Ishikawa (cell line): ENCODE measurements at regions not wholly inside any gene's neighbourhood (a gene's known extent, or its start where the extent isn't known, plus 50 kb on each side); places are given as distances from the start of the nearest gene placed in this dataset.

Experiments used
- CEBPB ChIP-seq: IDR thresholded peaks from 2 replicates; pipeline ENCODE4 v1.6.1; 2012
- CREB1 ChIP-seq: IDR thresholded peaks from 2 replicates; pipeline ENCODE4 v1.6.1; 2012; ENCODE audit warnings: low read depth
- EGR1 ChIP-seq: IDR thresholded peaks from 2 replicates; pipeline ENCODE4 v1.6.1; 2012
- EP300 ChIP-seq: IDR thresholded peaks from 2 replicates; pipeline ENCODE4 v1.6.1; 2012; ENCODE audit warnings: borderline replicate concordance
- FOXM1 ChIP-seq: IDR thresholded peaks from 2 replicates; pipeline ENCODE4 v1.6.1; 2012; ENCODE audit warnings: low read depth, borderline replicate concordance
- MAX ChIP-seq: IDR thresholded peaks from 2 replicates; pipeline ENCODE4 v1.6.1; 2012
- NFIC ChIP-seq: IDR thresholded peaks from 2 replicates; pipeline ENCODE4 v1.6.1; 2012
- RAD21 ChIP-seq: IDR thresholded peaks from 2 replicates; pipeline ENCODE4 v1.6.1; 2012; ENCODE audit warnings: low read depth
- REST ChIP-seq: IDR thresholded peaks from 2 replicates; pipeline ENCODE4 v1.6.1; 2012; ENCODE audit warnings: low read depth, mild to moderate bottlenecking
- TAF1 ChIP-seq: IDR thresholded peaks from 2 replicates; pipeline ENCODE4 v1.6.1; 2012; ENCODE audit warnings: low read depth, mild to moderate bottlenecking
- TCF12 ChIP-seq: IDR thresholded peaks from 2 replicates; pipeline ENCODE4 v1.6.1; 2012; ENCODE audit warnings: low read depth
- TEAD4 ChIP-seq: IDR thresholded peaks from 2 replicates; pipeline ENCODE4 v1.6.1; 2012
- USF1 ChIP-seq: IDR thresholded peaks from 2 replicates; pipeline ENCODE4 v1.6.1; 2012
- YY1 ChIP-seq: IDR thresholded peaks from 2 replicates; pipeline ENCODE4 v1.6.1; 2012; ENCODE audit warnings: low read depth
- ZBTB7A ChIP-seq: IDR thresholded peaks from 2 replicates; pipeline ENCODE4 v1.6.1; 2012; ENCODE audit warnings: low read depth

- no peak for TF ChIP-seq REST
- no peak for TF ChIP-seq EP300
- no peak for TF ChIP-seq EGR1
- no peak for TF ChIP-seq RAD21
- no peak for TF ChIP-seq TCF12
Measured at GRCh38 chr1:221347706-221348105, 394.2 kb downstream of the DUSP10 start.

GRCh38 chr1:221350091-221350490, 391.8 kb downstream of the DUSP10 start:
- TF ChIP-seq EP300 (no peak), CREB1 (no peak), ZBTB7A (no peak)

- no peak for TF ChIP-seq EP300
- no peak for TF ChIP-seq ZBTB7A
- no peak for TF ChIP-seq CREB1
- TF ChIP-seq CEBPB = no peak
- no peak for TF ChIP-seq TEAD4
- TF ChIP-seq USF1 = no peak
- no peak for TF ChIP-seq NFIC
- TF ChIP-seq RAD21 = no peak
- no peak for TF ChIP-seq TCF12
- TF ChIP-seq MAX = no peak
- no peak for TF ChIP-seq EGR1
- no peak for TF ChIP-seq REST
- TF ChIP-seq FOXM1 = no peak
Measured at GRCh38 chr1:221356693-221357092, 385.2 kb downstream of the DUSP10 start.

- no peak for TF ChIP-seq TAF1
- no peak for TF ChIP-seq CEBPB
- TF ChIP-seq CREB1 = no peak
Measured at GRCh38 chr1:221363039-221363438, 378.9 kb downstream of the DUSP10 start.

GRCh38 chr1:221366495-221367110, 375.3 kb downstream of the DUSP10 start:
- no peak for TF ChIP-seq CREB1
- TF ChIP-seq FOXM1 = no peak
- no peak for TF ChIP-seq EP300
- TF ChIP-seq CEBPB = no peak
- no peak for TF ChIP-seq RAD21
- no peak for TF ChIP-seq EGR1
- no peak for TF ChIP-seq NFIC
- no peak for TF ChIP-seq YY1
- no peak for TF ChIP-seq MAX
- no peak for TF ChIP-seq ZBTB7A
- no peak for TF ChIP-seq TCF12
- no peak for TF ChIP-seq TAF1

GRCh38 chr1:221371705-221372104, 370.2 kb downstream of the DUSP10 start:
- TF ChIP-seq CEBPB (no peak), ZBTB7A (no peak), MAX (no peak), NFIC (no peak), EGR1 (no peak), TAF1 (no peak), YY1 (no peak), CREB1 (no peak), RAD21 (no peak), EP300 (no peak), REST (no peak), TCF12 (no peak), TEAD4 (no peak), USF1 (no peak)
